ENCODE measurements at regions not wholly inside any gene's neighbourhood (a gene's known extent, or its start where the extent isn't known, plus 50 kb on each side); places are given as distances from the start of the nearest gene placed in this dataset.

DNA sequence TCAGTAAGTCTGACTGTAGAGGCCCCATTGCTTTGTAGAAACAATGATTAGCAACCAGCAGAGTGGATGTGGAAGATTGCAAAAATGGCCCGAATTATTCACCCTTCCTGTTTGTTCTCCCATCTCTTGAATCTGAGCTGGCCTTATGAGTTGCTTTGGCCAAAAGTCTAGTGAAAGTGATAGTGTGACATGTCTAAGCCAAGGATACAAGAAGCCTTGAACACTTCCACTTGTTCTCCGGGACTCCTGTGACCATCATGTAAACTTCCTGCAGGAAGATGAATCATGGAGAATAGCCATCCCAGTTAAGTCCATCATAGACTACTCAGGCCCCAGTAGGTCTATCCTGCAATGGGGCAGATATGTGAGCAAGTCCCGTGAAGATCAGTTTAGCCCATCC lies 252.0 kb upstream of the JAG1 start:
- no peak for DNase-seq

DNA sequence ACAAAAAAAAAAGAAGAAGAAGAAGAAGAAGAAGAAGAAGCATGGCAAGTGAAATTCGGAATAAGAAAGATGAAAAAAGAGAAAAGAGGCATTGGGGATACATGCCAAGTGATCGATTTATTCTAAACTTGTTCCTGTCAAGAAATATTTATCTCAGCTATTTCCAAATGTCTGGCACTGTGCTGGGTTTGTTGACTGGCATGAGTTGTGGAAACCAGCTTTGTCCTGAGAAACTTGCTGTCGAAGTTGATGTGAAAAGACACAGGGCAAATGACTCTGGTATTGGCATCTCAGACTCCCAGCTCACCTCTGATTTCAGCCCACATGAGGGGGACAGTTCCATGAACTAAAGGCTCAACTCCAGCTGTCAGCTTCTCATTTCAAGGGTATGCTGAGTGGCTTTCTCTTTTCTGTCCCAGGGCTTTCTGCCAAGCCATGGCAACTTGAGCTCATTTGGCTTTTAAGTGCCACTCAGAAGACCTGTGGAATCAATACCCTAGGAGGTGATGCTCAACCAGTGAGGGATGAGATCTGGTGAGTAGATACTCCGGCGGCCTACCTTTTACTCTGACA lies 253.3 kb upstream of the JAG1 start:
- no peak for DNase-seq

DNA sequence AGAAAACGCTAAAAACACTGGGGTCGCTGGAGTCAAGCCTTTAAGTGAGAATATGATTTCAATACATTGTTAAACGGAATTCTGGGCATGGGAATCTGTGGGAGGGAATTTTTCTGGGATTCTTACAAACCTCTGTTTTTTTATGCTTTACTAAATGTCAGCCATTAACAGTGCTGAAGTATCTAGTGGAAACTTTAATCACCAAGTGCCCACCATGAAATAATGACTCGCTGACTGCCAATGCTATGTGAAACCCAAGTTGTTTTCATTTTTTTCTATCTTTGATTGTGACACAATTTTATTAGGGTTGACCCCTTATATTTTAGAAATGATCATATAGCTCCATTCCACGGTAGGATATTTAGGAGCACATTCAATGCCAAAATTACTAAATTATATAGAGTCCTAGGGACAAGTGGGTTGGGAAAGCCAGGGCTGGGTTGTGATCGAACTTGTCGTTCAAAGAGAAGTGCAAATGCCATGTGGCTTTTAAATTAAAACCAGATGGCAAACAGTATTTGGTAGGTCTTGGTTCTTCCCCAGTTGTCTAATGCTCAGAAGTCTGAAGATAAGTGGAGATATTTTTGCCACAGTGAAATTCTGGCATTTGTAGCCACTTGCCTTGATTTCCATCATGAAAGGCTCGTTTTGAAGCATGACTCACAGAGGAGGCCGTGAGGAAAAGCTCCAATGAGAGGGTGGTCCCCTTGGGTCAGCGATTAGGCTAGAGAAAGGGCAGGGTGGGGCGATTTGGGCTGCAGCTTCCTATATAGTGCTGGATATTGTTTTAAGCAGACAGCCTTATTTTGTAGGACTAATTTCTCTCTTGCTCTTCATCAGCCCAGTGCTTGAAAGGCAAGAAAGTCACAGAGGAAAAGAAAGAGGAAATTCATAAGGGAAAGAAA lies 254.4 kb upstream of the JAG1 start:
- DNase-seq, result no peak

DNA sequence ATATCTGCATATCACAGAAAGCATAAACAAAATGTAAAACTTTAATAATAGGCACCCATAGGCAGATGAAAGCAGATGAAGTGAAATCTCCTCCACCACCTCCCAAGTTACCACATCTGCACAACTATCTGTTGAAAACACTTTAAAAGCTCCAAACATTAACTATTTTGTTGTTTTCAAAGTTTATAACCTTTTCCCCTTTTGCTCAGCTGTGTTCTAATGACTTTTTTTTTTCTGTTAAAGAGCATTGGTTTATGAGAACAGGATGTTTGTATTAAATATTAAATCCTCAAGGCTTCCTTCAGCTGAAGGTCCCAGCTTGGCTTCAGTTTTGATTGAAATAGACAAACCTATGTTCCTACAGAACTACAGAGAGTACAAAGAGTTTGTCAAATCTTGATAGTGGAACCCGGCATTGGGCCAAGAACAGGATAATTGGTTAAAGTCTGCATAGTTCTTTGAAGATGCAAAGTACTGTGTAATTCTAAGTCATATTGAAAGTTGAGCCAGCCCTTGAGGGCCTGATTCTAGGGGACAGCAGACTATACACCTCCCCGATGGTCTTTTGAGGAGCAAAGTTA lies 255.1 kb upstream of the JAG1 start:
- DNase-seq, result no peak

DNA sequence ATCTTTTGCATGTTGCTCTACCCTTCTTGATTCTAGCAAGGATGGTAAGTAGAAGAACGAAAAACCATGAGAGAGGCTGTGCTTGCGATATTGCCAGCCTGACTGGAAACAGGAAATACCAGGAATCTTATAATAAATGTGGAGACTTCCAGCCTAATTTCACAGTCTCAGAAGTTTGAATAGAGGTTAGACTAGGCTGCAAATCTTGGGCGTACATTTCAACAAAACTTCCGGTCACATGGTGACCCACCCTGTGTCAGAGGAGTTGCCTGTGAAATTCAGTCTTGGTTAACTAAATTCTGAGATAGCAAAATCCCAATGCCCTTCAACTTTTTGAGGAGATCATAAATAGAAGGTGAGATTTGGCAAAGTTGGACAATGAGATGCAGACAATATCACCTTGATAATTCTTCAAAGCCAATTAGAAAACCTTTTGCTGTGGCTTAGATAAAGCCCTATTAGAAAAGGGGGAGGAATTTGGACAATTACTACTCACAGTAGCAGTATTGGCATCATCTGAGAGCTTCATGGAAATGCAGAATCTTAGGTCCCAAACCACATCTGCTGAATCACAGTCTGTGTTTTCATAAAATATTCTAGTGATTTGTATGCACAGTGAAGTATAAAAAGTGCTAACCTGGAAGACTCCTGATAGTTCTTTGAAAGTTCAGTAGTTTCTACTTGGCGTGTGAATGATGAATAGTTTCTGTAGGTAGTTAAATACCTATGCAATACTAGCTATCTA lies 262.0 kb upstream of the JAG1 start:
- DNase-seq, result no peak

DNA sequence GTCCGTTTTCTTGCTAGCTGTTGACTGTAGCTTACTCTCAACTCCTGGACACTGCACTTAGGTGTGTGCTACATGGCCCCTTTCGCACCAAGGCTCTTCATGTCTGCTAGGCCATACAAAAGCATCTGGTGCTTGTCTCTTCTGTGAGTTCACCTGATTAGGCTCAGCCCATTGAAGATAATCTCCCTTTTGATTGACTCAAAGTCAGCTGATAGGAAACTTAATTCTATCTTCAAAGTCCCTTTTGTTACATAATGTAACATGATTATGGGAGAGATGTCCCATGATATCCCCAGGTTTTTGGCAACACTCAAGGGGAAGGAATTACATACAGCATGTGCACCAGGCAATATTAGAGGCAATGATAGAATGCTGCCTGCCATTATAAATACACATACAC lies 263.0 kb upstream of the JAG1 start:
- DNase-seq, result no peak

DNA sequence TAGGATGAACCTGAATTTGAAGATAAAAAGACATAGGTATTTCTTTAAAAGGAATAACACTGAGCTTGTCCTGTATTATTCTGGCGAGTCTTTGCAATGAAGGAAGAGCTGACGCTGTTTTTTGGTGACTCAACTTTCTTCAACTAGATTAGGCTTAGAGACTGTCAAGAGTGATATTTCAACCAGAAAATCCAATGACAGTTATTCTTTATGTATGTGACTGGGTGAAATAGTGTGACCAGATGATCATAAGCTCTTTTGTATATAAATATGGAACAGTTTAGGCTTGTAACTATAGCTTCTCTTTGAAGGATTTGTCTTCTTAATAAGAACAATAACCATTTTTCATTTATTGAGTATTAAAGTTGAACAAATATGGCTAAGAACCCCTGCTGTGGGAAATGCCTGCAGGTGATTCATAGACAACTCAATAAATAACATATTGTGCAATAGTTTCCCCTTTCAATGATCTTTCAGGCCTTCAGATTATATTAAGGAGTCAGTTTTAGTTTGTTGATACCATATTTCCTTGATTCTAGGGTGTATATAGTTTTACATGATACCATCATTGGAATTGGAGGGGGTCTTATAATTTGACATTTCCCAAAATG lies 265.6 kb upstream of the JAG1 start:
- DNase-seq, result no peak

DNA sequence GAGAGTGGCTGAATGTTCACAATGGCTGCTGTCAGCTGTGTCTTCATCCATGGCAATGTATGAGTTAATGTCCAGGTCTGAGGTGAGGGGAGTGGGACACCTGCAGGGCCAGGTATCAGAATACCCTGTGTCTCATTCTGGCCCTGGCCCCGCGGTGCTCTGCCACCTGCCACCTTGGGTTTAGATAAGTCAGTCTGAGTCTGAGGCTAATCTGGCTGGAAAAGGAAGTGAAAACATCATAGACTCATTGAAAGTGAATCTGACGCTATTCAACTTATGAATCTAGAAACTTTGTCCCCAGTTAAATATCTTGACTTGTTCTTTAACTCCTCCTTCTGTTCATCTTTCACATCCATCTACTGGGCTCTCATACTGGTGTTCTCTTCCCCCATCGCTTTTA lies 267.1 kb upstream of the JAG1 start:
- DNase-seq, result no peak

DNA sequence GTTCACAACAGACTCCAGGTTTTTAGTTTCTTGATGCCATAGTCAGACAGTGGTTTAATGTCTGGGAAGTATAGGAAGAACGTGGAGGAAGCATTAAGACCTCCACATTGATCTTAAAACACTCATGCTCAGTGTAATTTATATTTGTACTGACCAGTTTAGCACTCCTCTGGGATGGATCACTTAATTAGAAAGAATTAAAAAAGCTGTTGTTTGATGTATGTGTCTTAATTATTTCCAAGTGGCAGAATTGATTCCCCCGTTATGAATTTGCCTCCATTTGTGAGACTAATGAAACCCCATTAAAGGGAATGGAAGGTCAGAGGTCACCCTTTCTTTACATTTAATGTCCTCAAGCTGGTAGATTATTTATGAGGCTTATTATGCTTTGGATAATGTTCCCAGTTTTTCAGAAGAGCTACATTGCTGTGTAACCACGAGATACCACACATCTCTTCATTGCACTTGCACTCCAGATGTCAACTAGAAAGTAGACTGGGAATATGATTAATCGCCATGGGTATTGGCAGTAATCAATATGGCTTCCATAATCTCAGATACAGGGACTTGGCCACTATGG lies 270.0 kb upstream of the JAG1 start:
- no peak for DNase-seq

DNA sequence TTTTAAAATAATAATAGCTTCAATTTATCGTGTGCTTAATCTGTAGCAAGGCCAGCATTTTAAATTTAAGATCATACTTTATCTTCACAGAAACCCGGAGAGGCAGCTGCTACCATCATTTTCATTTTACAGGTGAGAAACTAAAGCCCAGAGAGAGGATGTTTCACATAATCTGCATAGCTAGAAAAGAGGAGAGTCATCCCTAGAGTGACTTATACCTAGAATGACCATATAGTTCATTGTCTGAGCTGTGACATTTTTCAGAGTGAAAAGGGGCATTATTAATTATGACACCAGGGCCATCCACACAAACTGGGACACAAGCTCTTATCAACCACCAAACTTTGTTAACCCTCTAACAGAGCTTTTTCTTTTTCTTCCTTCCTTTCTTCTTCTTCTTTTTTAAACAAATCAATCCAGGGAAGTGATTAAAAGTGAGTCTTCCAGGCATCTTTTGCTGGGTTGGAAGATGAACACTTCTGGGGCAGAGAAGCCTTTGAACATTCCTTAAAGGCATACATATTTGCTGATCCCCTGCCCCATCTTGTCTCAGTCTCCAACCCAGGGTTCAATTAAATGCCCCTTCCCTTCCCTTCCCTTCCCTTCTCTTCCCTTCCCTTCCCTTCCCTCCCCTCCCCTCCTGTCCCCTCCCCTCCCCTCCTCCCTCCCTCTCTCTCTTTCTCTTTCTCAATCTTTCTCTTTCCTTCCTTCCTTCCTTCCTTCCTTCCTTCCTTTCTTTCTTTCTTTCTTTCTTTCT lies 272.5 kb upstream of the JAG1 start:
- no peak for DNase-seq

DNA sequence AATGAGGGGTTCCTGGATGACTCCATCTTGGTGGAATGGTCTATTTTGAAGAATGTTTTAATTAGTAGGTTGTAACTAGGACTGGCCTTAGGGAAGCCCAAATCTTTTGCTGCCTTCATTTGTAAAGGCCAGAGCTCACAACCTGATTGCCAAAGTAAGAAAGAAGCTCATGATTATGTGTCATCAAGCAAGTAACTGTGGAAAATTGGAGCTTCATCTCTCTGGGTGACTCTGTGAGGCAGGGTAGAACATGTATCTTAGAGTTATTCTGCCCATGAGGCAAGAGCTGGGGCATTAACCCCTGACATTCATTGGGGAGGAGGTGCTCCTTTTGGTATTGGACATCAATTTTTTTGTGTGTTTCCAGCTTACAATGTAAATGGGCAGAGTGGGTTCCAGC lies 273.9 kb upstream of the JAG1 start:
- no peak for DNase-seq

DNA sequence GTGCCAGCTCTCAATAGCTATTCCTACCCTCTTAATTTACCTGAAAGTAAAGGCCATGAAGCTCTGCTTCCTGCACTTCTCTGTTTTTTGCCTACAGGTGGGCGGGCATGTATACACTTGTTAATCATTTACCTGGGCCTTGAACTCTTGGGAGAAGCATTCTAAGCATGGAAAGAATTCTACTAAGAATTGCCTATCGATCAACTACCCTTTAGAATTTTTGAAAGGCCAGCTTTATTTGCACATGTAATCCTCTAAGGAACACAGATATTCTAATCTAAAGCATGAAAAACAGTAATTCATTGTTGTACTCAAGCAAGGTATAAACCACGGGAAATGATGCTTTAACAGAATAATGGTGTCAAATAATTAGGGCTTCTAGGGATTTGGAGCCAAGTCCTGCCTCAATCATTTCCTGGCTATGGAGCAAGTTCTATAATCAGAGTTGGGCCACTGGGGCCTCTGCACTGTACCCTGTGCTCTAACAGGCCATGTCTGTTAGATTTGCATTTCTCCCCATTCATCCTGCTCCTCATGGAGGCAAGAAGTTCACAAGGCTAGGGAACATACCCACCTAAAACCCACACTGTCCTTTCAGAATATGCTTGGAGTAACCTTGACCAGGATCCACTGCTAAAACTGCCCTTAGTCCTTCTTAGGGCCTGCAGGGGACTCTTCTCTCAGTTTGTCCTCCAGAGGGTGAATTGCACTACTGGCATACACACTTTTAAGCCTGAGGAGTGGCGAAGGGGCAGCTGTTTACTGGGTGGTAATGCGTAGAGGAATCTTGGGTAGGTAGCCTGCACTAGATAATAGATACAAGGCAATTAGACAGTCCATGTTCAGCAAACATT lies 276.4 kb upstream of the JAG1 start:
- no peak for DNase-seq

DNA sequence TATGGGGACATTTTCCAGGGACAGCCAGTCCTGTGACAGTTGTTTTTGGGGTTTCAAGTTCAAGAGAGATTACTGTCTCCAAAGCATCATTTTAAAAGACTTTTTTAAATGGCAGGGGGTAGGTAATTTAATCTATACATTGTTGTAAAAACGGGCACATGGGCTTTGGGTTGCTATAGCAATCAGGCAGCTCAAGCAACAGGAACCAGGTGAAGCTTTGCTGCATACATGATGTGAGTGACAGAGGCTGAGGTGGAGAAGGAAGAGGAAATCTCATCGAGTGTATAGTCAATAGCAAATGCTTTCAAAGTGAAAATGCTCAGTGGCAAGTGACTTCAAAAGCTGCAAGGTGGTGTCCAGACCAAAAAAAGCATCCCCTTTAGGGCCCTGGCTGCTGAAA lies 277.4 kb upstream of the JAG1 start:
- no peak for DNase-seq

DNA sequence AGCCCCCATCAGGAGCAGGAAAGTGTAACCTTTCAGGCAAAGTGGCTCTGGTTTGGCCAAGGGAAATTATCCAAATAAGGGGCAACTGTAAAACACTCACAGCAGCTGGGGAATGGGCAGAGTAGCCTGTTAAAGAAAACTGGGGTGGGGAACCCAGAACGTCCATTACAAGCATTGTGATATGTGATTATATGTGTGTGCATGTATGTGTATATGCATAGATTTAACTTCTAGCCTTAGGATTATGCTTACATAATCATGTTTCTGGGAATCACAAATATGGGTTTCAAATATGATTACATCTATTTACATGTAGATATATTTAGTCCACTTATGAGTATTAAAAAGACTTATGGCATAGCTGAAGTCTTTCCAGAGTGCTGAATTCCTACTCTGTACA lies 278.1 kb upstream of the JAG1 start:
- DNase-seq, result no peak

DNA sequence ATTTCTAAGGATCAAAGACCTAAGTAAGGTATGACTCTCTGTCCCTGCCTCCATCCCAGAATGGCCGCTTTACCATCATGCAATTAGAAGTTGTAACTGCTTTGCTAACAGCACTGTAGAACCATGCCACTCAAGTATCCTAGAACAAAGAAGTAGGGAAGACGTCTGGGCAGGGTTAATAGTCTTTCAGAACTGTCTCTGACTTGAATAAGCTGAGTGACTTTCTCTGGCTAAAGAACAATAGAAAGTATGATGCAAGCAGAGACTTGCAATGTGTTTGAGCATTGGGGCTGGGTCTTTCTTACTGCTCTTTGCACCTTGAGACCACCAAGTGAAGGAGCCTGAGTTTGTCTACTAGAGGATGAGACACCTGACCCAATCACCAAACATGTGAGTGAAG lies 279.6 kb upstream of the JAG1 start:
- no peak for DNase-seq

DNA sequence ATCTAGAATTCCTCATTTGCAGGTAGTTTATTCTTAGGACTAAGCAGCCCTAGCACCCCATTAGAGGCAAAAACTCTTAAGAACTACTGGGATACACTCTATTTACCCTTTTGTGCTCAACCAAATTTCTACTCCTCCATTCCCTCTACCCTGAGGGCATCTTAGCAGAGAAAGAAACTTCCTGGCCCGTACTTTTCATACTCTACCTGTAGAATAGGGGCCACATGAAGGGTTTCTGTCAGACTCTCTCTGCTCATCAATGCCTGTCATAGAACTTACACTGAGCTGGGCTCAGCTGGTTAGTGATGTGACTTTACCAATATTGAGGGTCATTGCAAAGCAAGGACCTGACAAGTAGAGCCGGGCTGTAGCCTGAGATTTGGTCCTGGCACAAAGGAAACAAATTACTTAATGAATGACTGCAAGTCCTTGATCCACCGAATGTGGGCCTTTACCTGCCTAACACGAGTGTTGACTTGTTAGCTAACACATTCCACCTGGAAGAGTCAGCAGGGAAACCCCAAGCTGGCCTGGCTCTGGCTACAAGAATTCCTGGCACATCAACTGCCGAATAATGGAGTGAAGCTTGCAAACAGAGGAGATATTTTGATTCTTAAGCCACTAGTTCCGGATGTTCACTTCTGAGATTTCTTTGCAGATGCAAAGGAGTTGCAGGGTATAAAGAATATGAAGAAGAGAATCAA lies 280.5 kb upstream of the JAG1 start:
- no peak for DNase-seq

DNA sequence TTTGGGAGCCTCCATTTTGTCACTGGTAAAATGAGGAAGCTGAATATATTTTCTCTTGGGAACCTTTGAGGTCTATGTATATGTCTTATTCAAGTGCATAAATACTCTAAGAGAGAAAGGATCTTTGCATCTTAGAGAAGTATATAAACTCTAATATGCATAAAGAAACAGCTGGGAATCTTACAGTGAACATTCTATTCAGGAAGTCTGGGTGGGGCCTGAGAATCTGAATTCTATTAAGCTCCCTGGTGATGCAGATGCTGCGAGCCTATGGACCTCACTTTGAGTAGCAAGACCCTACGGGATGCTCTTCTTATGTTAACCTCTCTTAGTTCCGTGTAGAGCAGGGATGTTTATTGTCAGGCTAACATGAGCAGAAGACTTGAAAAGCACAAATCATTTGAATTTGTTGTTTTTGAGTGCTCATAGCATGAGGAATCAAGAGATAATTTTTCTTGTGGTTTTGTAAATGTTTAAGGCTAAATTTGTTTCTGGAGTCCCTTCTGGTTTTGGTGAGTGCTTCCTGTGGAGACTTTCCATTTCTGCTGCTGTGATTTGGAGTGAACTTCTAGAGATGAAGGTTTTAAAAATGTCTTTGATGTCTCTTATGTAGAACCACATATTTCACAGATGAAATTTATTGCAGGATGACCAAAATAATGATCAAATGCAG lies 281.2 kb upstream of the JAG1 start:
- no peak for DNase-seq

DNA sequence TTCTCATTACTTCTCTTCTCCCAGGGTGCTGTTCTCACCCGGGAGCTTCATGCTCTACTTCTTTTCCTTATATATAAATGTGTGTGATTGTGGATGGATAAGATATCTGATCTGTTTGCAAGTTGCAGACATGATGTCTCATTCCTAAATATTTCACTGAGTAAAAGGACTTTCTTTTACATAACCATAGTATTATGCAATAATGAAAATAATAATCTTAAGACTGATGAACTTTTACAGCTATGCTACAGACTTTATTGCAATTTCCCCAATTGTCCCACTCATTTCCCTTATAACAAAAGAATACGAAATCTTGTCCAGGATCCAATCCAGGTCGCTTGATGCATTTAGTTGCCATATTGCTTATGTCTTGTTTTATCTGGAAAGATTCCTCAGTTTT lies 284.5 kb upstream of the JAG1 start:
- DNase-seq, result no peak

DNA sequence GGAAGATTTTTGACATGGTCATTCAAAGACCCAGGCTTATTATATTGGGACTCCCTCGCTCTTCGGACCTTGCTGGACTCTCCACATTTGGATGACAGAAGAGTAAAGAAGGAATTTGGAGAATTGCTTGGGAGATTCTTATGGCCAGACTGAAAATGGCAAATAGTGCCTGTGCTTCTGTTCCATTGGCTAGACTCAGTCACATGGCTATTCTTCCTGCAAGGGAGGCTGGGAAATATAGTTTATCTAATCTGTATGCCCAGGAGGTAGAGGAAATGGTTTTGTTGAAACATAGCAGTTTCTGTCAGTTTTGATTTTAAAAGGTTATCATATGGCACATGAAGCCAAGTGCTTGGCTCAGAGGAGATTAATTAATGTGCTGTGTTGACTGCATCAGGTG lies 286.6 kb upstream of the JAG1 start:
- DNase-seq, result no peak
